ENCODE measurements at regions not wholly inside any gene's neighbourhood (a gene's known extent, or its start where the extent isn't known, plus 50 kb on each side); places are given as distances from the start of the nearest gene placed in this dataset.

GRCh38 chr2:220043155-220043989 is 415.9 kb downstream of the SLC4A3 start:
- TF ChIP-seq, protein P1, sequence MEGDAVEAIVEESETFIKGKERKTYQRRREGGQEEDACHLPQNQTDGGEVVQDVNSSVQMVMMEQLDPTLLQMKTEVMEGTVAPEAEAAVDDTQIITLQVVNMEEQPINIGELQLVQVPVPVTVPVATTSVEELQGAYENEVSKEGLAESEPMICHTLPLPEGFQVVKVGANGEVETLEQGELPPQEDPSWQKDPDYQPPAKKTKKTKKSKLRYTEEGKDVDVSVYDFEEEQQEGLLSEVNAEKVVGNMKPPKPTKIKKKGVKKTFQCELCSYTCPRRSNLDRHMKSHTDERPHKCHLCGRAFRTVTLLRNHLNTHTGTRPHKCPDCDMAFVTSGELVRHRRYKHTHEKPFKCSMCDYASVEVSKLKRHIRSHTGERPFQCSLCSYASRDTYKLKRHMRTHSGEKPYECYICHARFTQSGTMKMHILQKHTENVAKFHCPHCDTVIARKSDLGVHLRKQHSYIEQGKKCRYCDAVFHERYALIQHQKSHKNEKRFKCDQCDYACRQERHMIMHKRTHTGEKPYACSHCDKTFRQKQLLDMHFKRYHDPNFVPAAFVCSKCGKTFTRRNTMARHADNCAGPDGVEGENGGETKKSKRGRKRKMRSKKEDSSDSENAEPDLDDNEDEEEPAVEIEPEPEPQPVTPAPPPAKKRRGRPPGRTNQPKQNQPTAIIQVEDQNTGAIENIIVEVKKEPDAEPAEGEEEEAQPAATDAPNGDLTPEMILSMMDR (IDR thresholded peaks at IDR 0.05), result no peak
- TF ChIP-seq POLR2A (IDR thresholded peaks at IDR 0.05), result no peak
